HEK293 (cell line): ENCODE measurements at regions not wholly inside any gene's neighbourhood (a gene's known extent, or its start where the extent isn't known, plus 50 kb on each side); places are given as distances from the start of the nearest gene placed in this dataset.

Experiments used
- CTCF ChIA-PET: fragments of 350-600 bp; formaldehyde crosslinking; extraction: SDS; loops from one replicate; lab custom pipeline; 2021; ENCODE audit warnings: antibody characterized with exemption; lab: Yijun Ruan, JAX
- POLR2A ChIA-PET: fragments of 300-600 bp; formaldehyde crosslinking; extraction: SDS; loops from one replicate; lab custom pipeline; 2020; ENCODE audit warnings: antibody characterized with exemption, inconsistent platforms; lab: Yijun Ruan, JAX
- H3K27ac ChIP-seq: fragments of 200-500 bp; sonication (Bioruptor generic); 2 replicates; pipeline ENCODE4 v1.5.1; 2014; ENCODE audit warnings: low read depth, low read length, control low read depth, inconsistent platforms; ENCODE audit errors: extremely low read depth
- H3K36me3 ChIP-seq, 2 experiments: fragments of 200-500 bp in 1 of 2; sonication (Bioruptor generic) in 1 of 2; 1 replicate in 1 of 2; 2 replicates in 1 of 2; pipeline ENCODE4 v1.5.1; 2014 to 2017; ENCODE audit warnings: inconsistent platforms in 2 of 2, low read length in 2 of 2; ENCODE audit not compliant: control insufficient read depth in 2 of 2, insufficient read depth in 1 of 2
- H3K4me1 ChIP-seq: fragments of 200-500 bp; sonication (Bioruptor generic); 2 replicates; pipeline ENCODE4 v1.5.1; 2014; ENCODE audit warnings: mild to moderate bottlenecking, low read length, inconsistent platforms; ENCODE audit not compliant: control insufficient read depth, insufficient read depth
- H3K4me3 ChIP-seq: 2 replicates; pipeline ENCODE4 v1.5.1; 2011; ENCODE audit warnings: low read depth, mild to moderate bottlenecking, control low read depth, low read length, moderate library complexity
- H3K9me3 ChIP-seq: fragments of 200-500 bp; sonication (Bioruptor generic); 2 replicates; pipeline ENCODE4 v1.5.1; 2014; ENCODE audit warnings: low read depth, low read length, inconsistent platforms; ENCODE audit not compliant: control insufficient read depth, insufficient read depth
- BCL11A ChIP-seq: fragments of 450-650 bp; formaldehyde crosslinking; IDR thresholded peaks from 2 replicates; pipeline ENCODE4 v1.5.1; 2016; ENCODE audit warnings: low read depth, missing biosample characterization, missing genetic modification characterization
- HOXC10 ChIP-seq: sonication (generic); formaldehyde crosslinking; IDR thresholded peaks from 2 replicates; pipeline ENCODE4 v1.8.1; 2023; ENCODE audit warnings: mild to moderate bottlenecking, missing genetic modification reagents
- OSR2 ChIP-seq: fragments of 450-650 bp; formaldehyde crosslinking; IDR thresholded peaks from 2 replicates; pipeline ENCODE4 v1.5.1; 2016; ENCODE audit warnings: missing biosample characterization, missing genetic modification characterization
- REPIN1 ChIP-seq: fragments of 450-650 bp; formaldehyde crosslinking; IDR thresholded peaks from 2 replicates; pipeline ENCODE4 v1.5.1; 2017; ENCODE audit warnings: missing biosample characterization, missing genetic modification characterization, low read depth
- SETDB1 ChIP-seq: IDR thresholded peaks from one replicate; pipeline ENCODE4 v1.6.1; 2017; ENCODE audit warnings: mild to moderate bottlenecking, low read length, moderate library complexity, mixed read lengths; ENCODE audit not compliant: insufficient read length
- ZBTB20 ChIP-seq: fragments of 450-650 bp; formaldehyde crosslinking; IDR thresholded peaks from 2 replicates; pipeline ENCODE4 v1.5.1; 2016; ENCODE audit warnings: missing biosample characterization, missing genetic modification characterization
- ZNF10 ChIP-seq: fragments of 450-650 bp; formaldehyde crosslinking; IDR thresholded peaks from 2 replicates; pipeline ENCODE4 v1.5.1; 2017; ENCODE audit warnings: missing biosample characterization, missing genetic modification characterization
- ZNF133 ChIP-seq: fragments of 450-650 bp; formaldehyde crosslinking; IDR thresholded peaks from 2 replicates; pipeline ENCODE4 v1.5.1; 2016; ENCODE audit warnings: missing biosample characterization, missing genetic modification characterization
- ZNF140 ChIP-seq: fragments of 450-650 bp; formaldehyde crosslinking; IDR thresholded peaks from 2 replicates; pipeline ENCODE4 v1.5.1; 2016; ENCODE audit warnings: missing biosample characterization, missing genetic modification characterization
- ZNF146 ChIP-seq: fragments of 450-650 bp; formaldehyde crosslinking; IDR thresholded peaks from 2 replicates; pipeline ENCODE4 v1.5.1; 2016; ENCODE audit warnings: missing biosample characterization, missing genetic modification characterization
- ZNF211 ChIP-seq: fragments of 450-650 bp; formaldehyde crosslinking; IDR thresholded peaks from 2 replicates; pipeline ENCODE4 v1.5.1; 2016; ENCODE audit warnings: low read depth, missing biosample characterization, missing genetic modification characterization
- ZNF324 ChIP-seq: fragments of 450-650 bp; formaldehyde crosslinking; IDR thresholded peaks from 2 replicates; pipeline ENCODE4 v1.5.1; 2016; ENCODE audit warnings: missing biosample characterization, missing genetic modification characterization
- ZNF394 ChIP-seq: fragments of 450-650 bp; formaldehyde crosslinking; IDR thresholded peaks from 2 replicates; pipeline ENCODE4 v1.5.1; 2016; ENCODE audit warnings: missing biosample characterization, missing genetic modification characterization, mild to moderate bottlenecking, moderate library complexity, borderline replicate concordance
- ZNF529 ChIP-seq: fragments of 450-650 bp; formaldehyde crosslinking; IDR thresholded peaks from 2 replicates; pipeline ENCODE4 v1.5.1; 2017; ENCODE audit warnings: missing genetic modification characterization, missing biosample characterization; ENCODE audit not compliant: insufficient replicate concordance
- ZNF555 ChIP-seq: fragments of 450-650 bp; formaldehyde crosslinking; conservative IDR thresholded peaks from 2 replicates; pipeline ENCODE4 v1.5.1; 2017; ENCODE audit warnings: missing biosample characterization, mild to moderate bottlenecking, missing genetic modification characterization, inconsistent platforms
- ZNF610 ChIP-seq: fragments of 450-650 bp; formaldehyde crosslinking; IDR thresholded peaks from 2 replicates; pipeline ENCODE4 v1.5.1; 2016; ENCODE audit warnings: missing biosample characterization, missing genetic modification characterization, borderline replicate concordance
- ZNF626 ChIP-seq: fragments of 450-650 bp; sonication (Bioruptor Pico); formaldehyde crosslinking; IDR thresholded peaks from 2 replicates; pipeline ENCODE4 v1.5.1; 2018; ENCODE audit warnings: missing biosample characterization, missing genetic modification characterization, inconsistent platforms
- ZNF629 ChIP-seq: fragments of 450-650 bp; formaldehyde crosslinking; IDR thresholded peaks from 2 replicates; pipeline ENCODE4 v1.5.1; 2017; ENCODE audit warnings: missing biosample characterization, missing genetic modification characterization
- ZNF707 ChIP-seq: fragments of 450-650 bp; formaldehyde crosslinking; IDR thresholded peaks from 2 replicates; pipeline ENCODE4 v1.5.1; 2016; ENCODE audit warnings: missing biosample characterization, missing genetic modification characterization
- ZNF791 ChIP-seq: fragments of 450-650 bp; formaldehyde crosslinking; IDR thresholded peaks from 2 replicates; pipeline ENCODE4 v1.5.1; 2016; ENCODE audit warnings: missing biosample characterization, missing genetic modification characterization
- TF ChIP-seq, protein P1 (sequence below): fragments of 450-650 bp; formaldehyde crosslinking; IDR thresholded peaks from 2 replicates; pipeline ENCODE4 v1.5.1; 2016; ENCODE audit warnings: missing biosample characterization, missing genetic modification characterization
- TF ChIP-seq, protein P2 (sequence below): fragments of 450-650 bp; formaldehyde crosslinking; IDR thresholded peaks from 2 replicates; pipeline ENCODE4 v1.5.1; 2017; ENCODE audit warnings: missing biosample characterization, missing genetic modification characterization
- TF ChIP-seq, protein P3 (sequence below): fragments of 450-650 bp; formaldehyde crosslinking; IDR thresholded peaks from 2 replicates; pipeline ENCODE4 v1.5.1; 2016; ENCODE audit warnings: missing biosample characterization, missing genetic modification characterization
- TF ChIP-seq, protein P4 (sequence below): fragments of 450-650 bp; formaldehyde crosslinking; IDR thresholded peaks from 2 replicates; pipeline ENCODE4 v1.5.1; 2016; ENCODE audit warnings: missing biosample characterization, missing genetic modification characterization
- TF ChIP-seq, protein P5 (sequence below): fragments of 450-650 bp; formaldehyde crosslinking; IDR thresholded peaks from 2 replicates; pipeline ENCODE4 v1.5.1; 2016; ENCODE audit warnings: missing biosample characterization, missing genetic modification characterization

DNA sequence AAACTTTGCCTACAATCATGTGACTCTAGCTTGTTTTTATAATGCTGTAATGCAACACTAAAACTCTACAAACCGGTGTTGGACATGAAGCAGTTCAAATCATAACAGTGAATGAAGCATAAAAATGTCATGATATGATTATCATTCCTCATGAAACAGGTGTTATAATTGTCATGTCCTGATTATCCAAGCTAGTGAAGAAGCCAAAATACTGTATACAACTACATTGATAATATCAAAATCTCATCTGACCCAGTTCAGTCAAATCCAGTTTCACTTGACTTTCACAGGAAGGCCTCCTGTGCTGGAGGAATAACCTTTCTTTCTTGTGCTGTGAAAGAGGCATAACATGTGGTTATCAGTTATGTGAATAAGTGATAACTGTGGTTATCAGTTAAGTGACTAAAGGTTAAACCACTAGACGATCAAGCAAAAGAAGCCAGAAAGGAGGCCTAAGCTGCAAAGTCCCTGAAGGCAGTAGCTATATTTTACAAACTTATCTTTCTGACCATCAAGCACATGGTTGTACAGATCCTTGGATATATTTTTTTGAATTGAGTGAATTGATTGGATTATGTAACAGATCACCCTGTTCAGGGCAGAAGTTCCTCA, 296.4 kb downstream of the TUSC7 start:
- Histone ChIP-seq H3K4me1 (no peaks in the 10 kb centered on the region), H3K36me3 (no peaks in the 10 kb centered on the region), H3K27ac (no peak overlapping the region), H3K4me3 (no peak overlapping the region), H3K9me3 (no peaks in the 10 kb centered on the region)
- ChIA-PET POLR2A (no interaction called here), CTCF (no interaction called here)
- TF ChIP-seq ZBTB20 (tag by site-specific recombination) (no peak), ZNF211 (tag by site-specific recombination) (no peak), ZNF394 (tag by site-specific recombination) (no peak), HOXC10 (CRISPR knock-in tag) (no peak), ZNF529 (tag by site-specific recombination) (no peak), OSR2 (tag by site-specific recombination) (no peak), ZNF791 (no peak), ZNF626 (no peak), ZNF146 (tag by site-specific recombination) (no peak), ZNF324 (tag by site-specific recombination) (no peak), ZNF10 (no peak), ZNF629 (tag by site-specific recombination) (no peak), ZNF133 (tag by site-specific recombination) (no peak), ZNF707 (tag by site-specific recombination) (no peak), BCL11A (tag by site-specific recombination) (no peak), ZNF610 (tag by site-specific recombination) (no peak)
- TF ChIP-seq, protein P1, sequence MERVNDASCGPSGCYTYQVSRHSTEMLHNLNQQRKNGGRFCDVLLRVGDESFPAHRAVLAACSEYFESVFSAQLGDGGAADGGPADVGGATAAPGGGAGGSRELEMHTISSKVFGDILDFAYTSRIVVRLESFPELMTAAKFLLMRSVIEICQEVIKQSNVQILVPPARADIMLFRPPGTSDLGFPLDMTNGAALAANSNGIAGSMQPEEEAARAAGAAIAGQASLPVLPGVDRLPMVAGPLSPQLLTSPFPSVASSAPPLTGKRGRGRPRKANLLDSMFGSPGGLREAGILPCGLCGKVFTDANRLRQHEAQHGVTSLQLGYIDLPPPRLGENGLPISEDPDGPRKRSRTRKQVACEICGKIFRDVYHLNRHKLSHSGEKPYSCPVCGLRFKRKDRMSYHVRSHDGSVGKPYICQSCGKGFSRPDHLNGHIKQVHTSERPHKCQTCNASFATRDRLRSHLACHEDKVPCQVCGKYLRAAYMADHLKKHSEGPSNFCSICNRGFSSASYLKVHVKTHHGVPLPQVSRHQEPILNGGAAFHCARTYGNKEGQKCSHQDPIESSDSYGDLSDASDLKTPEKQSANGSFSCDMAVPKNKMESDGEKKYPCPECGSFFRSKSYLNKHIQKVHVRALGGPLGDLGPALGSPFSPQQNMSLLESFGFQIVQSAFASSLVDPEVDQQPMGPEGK (tag by site-specific recombination): no peak
- TF ChIP-seq, protein P2, sequence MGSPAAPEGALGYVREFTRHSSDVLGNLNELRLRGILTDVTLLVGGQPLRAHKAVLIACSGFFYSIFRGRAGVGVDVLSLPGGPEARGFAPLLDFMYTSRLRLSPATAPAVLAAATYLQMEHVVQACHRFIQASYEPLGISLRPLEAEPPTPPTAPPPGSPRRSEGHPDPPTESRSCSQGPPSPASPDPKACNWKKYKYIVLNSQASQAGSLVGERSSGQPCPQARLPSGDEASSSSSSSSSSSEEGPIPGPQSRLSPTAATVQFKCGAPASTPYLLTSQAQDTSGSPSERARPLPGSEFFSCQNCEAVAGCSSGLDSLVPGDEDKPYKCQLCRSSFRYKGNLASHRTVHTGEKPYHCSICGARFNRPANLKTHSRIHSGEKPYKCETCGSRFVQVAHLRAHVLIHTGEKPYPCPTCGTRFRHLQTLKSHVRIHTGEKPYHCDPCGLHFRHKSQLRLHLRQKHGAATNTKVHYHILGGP (tag by site-specific recombination): no peak
- TF ChIP-seq, protein P3, sequence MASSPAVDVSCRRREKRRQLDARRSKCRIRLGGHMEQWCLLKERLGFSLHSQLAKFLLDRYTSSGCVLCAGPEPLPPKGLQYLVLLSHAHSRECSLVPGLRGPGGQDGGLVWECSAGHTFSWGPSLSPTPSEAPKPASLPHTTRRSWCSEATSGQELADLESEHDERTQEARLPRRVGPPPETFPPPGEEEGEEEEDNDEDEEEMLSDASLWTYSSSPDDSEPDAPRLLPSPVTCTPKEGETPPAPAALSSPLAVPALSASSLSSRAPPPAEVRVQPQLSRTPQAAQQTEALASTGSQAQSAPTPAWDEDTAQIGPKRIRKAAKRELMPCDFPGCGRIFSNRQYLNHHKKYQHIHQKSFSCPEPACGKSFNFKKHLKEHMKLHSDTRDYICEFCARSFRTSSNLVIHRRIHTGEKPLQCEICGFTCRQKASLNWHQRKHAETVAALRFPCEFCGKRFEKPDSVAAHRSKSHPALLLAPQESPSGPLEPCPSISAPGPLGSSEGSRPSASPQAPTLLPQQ (tag by site-specific recombination): no peak
- TF ChIP-seq, protein P4, sequence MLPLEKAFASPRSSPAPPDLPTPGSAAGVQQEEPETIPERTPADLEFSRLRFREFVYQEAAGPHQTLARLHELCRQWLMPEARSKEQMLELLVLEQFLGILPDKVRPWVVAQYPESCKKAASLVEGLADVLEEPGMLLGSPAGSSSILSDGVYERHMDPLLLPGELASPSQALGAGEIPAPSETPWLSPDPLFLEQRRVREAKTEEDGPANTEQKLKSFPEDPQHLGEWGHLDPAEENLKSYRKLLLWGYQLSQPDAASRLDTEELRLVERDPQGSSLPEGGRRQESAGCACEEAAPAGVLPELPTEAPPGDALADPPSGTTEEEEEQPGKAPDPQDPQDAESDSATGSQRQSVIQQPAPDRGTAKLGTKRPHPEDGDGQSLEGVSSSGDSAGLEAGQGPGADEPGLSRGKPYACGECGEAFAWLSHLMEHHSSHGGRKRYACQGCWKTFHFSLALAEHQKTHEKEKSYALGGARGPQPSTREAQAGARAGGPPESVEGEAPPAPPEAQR (tag by site-specific recombination): no peak

DNA sequence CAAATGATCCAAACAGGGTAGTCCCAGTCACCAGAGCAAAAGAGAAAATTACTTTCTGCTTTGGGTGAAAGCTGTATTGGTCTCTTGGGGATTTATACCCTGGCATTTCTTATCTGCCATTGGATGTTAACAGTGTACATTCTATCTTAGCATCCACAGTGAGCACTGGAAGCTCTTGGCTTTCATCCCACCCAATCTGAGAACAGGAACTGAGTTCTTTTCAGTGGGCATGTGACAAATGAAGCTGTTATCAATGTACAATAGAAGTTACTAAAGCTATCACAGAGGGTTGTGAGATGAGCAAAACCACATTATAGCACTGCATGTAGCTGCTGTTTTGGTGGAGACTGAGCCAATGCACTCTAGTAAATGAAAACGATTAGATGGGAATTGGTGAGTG, 300.7 kb downstream of the TUSC7 start:
- no peaks in the 10 kb centered on the region for H3K36me3 ChIP-seq
- no peaks in the 10 kb centered on the region for H3K9me3 ChIP-seq
- H3K4me3 ChIP-seq: no peak overlapping the region
- no peak overlapping the region for H3K27ac ChIP-seq
- CTCF ChIA-PET: no interaction called here
- H3K4me1 ChIP-seq: no peaks in the 10 kb centered on the region
- POLR2A ChIA-PET: no interaction called here
- TF ChIP-seq ZNF555: no peak
- TF ChIP-seq SETDB1: no peak
- TF ChIP-seq, protein P3 (tag by site-specific recombination): no peak
- TF ChIP-seq, protein P5, sequence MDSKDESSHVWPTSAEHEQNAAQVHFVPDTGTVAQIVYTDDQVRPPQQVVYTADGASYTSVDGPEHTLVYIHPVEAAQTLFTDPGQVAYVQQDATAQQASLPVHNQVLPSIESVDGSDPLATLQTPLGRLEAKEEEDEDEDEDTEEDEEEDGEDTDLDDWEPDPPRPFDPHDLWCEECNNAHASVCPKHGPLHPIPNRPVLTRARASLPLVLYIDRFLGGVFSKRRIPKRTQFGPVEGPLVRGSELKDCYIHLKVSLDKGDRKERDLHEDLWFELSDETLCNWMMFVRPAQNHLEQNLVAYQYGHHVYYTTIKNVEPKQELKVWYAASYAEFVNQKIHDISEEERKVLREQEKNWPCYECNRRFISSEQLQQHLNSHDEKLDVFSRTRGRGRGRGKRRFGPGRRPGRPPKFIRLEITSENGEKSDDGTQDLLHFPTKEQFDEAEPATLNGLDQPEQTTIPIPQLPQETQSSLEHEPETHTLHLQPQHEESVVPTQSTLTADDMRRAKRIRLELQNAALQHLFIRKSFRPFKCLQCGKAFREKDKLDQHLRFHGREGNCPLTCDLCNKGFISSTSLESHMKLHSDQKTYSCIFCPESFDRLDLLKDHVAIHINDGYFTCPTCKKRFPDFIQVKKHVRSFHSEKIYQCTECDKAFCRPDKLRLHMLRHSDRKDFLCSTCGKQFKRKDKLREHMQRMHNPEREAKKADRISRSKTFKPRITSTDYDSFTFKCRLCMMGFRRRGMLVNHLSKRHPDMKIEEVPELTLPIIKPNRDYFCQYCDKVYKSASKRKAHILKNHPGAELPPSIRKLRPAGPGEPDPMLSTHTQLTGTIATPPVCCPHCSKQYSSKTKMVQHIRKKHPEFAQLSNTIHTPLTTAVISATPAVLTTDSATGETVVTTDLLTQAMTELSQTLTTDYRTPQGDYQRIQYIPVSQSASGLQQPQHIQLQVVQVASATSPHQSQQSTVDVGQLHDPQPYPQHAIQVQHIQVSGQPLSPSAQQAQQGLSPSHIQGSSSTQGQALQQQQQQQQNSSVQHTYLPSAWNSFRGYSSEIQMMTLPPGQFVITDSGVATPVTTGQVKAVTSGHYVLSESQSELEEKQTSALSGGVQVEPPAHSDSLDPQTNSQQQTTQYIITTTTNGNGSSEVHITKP: no peak
- TF ChIP-seq ZNF140: no peak
- no peak for TF ChIP-seq REPIN1 (tag by site-specific recombination)
